HG03025 (cell line): ENCODE measurements at regions not wholly inside any gene's neighbourhood (a gene's known extent, or its start where the extent isn't known, plus 50 kb on each side); places are given as distances from the start of the nearest gene placed in this dataset.
"Not testable (repeated sequence)": the region's sequence is repeated elsewhere in the genome, so short reads cannot be mapped to it uniquely, and the experiment has no call there.

Experiments
- ATAC-seq: cut with Tn5 transposase; IDR thresholded peaks from one replicate; pipeline ENCODE4 v1.9.1; 2021; ENCODE audit warnings: mild to moderate bottlenecking, moderate library complexity; ENCODE audit not compliant: unreplicated experiment, low FRiP score

DNA sequence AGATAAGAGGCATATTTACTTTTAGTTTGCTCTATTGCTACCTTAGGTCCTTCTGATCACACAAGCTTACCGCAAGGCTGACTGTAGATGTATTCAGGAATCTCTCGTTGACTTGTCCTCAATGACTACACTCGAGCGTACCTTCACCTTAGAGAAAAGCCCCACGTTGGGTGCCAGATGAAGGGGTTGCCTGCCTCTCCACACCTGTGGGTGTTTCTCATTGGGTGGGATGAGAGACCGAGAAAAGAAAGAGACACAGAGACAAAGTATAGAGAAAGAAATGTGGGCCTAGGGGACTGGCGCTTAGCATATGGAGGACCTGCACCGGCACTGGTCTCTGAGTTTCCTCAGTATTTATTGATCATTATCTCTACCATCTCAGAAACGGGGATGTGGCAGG lies 51.8 kb downstream of the ASCL4 start:
- ATAC-seq, result no peak

- no peak for ATAC-seq
Measured at GRCh38 chr12:107829271-107829670, 54.8 kb downstream of the ASCL4 start.

- ATAC-seq, result no peak
Measured at GRCh38 chr12:107832441-107832840, 57.9 kb downstream of the ASCL4 start.

DNA sequence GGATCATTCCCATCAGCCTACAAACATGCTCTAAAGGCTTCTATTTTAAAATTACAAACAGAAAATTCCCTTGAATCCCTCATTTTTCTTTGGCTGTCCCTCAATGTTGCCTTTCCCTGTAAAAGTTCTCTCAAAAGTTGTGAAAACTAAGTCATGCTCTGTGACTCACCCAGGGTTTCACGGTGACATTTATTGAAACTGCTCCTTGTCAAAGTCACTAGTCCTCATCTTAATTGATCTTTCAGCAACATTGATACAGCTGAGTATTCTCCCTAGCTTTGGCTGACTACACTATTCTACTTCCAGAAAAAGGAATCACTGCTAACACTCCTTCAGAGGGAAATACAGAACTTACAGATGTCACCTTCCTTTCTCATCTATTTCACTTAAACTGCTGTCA lies 65.7 kb downstream of the ASCL4 start:
- no peak for ATAC-seq

DNA sequence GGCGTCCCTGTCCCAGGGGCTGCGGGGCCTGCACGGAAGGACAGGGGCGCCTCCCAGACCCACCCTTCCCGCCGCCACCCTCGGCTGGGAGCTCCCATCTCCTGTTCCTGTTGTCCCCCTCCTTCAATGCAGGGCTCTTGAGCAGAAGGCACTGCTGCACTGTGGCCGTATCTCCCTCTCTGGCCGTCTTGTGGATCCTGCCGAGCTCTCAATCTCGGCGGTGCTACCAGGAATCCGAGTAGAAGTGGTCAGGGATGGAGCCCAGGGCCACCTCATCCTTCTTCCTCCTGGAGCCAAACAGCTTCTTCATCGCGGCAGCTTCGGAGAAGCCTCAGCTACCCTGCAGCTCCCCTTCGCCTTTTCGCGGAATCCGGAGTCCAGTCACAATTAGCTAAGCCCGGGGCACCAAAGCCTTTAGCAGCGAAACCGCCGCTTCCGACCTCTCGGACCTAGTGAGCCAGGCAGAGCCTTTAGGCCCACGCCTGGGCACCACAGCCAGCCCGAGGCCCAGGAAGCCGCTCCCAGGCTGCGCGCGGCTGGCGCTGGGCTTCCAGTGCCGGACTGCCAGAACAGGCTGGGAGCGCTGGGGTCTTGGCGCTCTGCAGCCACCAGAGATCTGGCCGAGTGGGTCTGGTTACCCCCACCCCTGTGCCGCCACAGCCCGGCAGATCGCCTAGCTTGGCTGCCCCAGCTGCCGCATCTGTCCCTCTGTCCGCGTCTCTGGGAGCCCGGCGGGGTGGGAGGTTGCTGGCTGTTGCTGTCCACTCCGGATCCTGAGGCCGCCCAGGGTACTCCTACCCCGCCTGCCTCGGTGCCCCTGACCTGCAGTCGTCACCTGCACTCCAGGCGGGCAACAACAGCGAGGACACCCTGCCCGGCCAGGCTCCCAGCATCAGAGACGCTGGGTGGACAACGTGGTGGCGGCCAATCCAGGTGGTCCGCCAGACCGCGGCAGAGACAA lies 69.1 kb downstream of the ASCL4 start:
- ATAC-seq, result no peak

GRCh38 chr12:107844312-107844921 lies 69.9 kb downstream of the ASCL4 start:
- no peak for ATAC-seq

DNA sequence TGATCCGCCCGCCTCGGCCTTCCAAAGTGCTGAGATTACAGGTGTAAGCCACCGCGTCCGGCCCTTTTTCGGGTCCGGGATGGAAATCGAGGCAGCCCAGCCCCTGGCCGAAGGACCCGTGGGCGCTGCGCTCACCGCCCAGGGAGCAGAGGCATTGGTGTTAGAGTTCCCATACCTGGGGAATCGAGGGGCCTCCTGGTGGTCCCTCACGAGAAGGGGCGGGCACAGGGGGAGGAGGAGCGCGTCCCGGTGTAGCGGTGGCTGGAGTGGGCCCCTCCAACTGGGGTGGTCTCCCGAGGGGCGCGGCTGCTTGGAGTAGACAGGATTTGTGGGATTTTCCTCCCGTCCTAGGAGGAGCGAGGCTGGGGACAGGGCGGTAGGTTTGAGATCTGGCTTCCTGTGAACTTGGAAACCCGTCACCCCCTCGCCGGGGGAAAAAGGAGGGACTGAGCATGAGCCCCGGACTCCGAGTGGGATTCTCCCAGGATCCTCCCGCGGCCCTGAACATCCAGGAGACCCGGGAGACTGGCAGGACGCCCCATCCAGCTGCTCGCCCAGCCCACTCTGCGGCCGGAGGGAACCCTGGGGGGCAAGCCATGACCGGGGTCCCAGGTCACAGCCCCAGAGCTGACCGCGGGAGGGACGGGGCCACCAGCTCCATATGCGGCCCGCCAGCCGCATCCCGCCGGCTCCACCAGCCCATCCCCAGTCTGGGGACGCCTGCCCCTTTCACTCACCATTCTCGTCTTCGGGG lies 70.9 kb downstream of the ASCL4 start:
- no peak for ATAC-seq

- no peak for ATAC-seq
Measured at GRCh38 chr12:107845980-107846659, 71.6 kb downstream of the ASCL4 start.

DNA sequence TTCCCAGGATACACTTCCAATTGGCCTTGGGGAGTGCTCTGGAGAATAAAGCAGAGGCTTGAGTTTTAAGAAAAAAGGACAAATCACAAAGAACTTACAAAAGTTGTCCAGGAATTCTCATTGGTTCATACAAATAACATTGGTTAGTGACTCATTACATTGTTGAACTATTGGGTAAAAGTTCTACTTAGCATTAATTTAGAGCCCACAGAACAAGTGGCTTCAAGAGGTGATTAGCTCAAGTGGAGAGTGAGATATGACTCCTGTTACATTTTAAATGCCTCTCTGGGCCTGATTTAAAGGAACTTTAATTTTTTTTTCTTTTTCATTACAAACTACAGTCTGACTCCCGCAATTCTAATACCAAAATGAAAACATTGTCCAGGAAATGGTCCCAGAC lies 72.9 kb downstream of the ASCL4 start:
- no peak for ATAC-seq

DNA sequence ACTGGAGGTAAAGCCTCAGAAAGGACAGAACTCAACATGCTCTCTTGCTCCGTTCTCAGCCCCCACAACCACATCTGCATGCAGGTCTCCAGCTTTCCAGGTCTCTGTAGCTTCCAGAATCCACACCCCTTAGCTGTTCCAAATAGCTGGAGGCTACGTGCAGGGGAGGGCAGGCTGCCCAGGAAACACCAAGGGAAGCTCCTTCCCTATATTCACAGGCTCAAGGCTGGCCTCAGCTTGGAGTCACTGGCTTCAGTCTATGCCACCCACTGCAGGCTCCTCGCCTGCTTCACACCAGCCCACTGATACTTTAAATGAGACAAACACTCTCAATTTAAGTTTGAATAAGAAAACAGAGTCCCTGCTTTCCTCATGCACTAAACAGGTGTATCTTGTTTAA lies 73.3 kb downstream of the ASCL4 start:
- no peak for ATAC-seq

DNA sequence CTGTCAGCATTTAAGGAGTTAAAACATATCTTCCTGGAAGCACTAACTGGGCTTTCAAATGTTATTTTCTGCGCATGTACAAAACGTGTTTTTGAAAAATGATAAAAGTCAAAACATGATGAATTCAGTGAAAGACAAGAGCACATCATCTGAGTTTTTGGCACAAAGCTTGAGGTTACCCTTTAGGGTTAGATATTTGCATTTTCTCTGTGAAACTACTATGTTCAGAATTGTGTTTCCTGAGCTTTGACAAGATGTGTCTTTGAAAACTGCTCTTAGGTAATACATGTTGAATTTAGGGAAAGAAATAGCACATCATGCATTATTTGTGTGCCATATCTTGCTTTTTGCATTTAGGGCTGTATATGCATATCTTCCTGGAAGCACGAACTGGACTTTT lies 79.0 kb downstream of the ASCL4 start:
- no peak for ATAC-seq

DNA sequence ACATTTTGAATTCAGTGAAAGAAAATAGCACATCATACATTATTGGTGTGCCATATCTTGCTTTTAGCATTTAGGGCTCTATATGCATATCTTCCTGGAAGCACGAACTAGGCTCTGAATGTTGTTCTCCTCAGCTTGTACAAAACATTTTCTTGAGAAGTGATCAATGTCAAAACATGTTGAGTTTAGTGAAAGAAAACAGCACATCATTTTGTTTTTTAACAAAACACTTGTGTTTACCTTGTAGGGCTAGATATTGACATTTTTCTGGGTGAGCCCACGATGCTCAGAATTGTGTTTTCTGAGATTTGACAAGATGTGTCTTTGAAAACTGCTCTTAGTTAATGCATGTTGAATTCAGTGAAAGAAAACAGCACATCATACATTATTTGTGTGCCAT lies 81.0 kb downstream of the ASCL4 start:
- no peak for ATAC-seq

- ATAC-seq, result no peak
Measured at GRCh38 chr12:107856096-107856495, 81.6 kb downstream of the ASCL4 start.

DNA sequence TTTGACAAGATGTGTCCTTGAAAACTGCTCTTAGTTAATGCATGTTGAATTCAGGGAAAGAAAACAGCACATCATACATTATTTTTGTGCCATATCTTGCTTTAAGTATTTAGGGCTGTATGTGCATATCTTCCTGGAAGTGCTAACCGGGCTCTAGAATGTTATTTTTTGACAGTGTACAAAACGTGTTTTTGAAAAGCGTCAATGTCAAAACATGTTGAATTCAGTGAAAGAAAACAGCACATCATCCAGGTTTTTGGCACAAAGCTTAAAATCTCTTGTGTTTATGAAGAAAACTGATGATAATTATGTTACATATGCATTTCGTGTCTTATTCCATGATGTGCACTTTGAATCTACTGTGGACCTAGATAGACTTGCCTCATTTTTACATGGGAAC lies 82.7 kb downstream of the ASCL4 start:
- no peak for ATAC-seq

GRCh38 chr12:107859367-107859766 lies 84.9 kb downstream of the ASCL4 start:
- ATAC-seq, result no peak

- no peak for ATAC-seq
Measured at GRCh38 chr12:107864235-107864634, 89.7 kb downstream of the ASCL4 start.

DNA sequence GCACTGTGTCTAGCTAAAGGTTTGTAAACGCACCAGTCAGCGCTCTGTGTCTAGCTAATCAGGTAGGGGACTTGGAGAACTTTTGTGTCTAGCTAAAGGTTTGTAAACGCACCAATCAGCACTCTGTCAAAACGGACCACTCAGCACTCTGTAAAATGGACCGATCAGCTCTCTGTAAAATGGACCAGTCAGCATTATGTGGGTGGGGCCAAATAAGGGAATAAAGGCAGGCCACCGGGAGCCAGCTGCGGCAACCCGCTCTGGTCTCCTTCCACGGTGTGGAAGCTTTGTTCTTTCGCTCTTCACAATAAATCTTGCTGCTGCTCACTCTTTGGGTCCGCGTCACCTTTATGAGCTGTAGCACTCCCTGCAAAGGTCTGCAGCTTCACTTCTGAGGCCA lies 90.2 kb downstream of the ASCL4 start:
- ATAC-seq, result not testable (repeated sequence)

GRCh38 chr12:107873223-107873622 lies 98.7 kb downstream of the ASCL4 start:
- no peak for ATAC-seq

GRCh38 chr12:107875786-107876185 lies 101.3 kb downstream of the ASCL4 start:
- ATAC-seq, result no peak

DNA sequence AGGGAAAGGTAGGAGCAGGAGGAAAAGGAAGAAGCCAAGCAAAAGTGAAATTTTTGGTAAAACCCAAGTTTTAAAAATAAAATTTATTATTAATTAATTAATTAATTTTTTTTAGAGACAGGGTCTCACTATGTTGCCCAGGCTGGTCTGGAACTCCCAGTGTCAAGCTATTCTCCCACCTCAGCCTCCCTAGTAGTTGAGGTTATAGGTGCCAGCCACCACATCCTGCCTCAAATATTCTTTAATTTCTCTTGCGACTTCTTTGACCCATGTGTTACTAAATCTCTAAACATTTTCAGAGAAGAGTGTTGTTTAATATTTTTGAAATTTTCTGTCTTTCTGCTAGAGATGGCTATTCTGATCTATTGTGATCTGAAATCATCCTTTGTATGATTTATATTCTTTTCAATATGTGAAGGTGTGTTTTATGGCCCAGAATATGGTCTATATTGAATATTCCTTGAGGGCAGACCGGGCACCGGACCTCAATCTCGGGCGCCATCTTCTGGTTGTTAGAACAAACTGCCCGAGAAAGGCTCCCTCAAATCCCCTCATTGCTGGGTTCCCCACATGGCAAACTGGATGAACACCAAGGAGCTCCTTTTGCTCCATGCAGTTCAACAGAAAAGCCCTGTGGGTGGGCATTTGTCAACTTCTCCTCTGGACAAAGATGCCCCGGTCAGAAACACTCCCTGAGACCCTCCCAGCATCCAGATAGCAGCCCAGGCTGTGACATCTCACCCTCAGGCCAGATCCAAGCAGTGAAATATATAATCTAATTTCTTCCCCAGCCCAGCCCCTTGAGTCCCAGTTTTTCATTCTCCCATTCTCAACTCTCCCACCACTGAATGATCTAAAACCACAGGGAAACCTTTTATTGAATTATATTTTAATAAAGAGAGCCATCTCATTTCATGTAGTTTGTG lies 110.5 kb downstream of the ASCL4 start:
- ATAC-seq, result no peak
